CD14-positive monocyte (primary cell): ENCODE measurements at regions not wholly inside any gene's neighbourhood (a gene's known extent, or its start where the extent isn't known, plus 50 kb on each side); places are given as distances from the start of the nearest gene placed in this dataset.
"Not testable (repeated sequence)": the region's sequence is repeated elsewhere in the genome, so short reads cannot be mapped to it uniquely, and the experiment has no call there.

ENCODE experiments used
- DNase-seq, 3 donors: peaks; one replicate each; pipeline ENCODE4 v3.0.0-alpha.2; 2011 to 2022
- H2AFZ ChIP-seq: 2 replicates; pipeline ENCODE4 v1.6.0; 2012; ENCODE audit warnings: mild to moderate bottlenecking, low read depth, low read length, inconsistent platforms; ENCODE audit not compliant: insufficient read depth, poor library complexity, severe bottlenecking
- H3K27ac ChIP-seq, 2 donors: 1 replicate in 1 of 2; 2 replicates in 1 of 2; pipeline ENCODE4 v1.5.1; 2012 to 2013; ENCODE audit warnings: low read length in 2 of 2, control low read depth in 1 of 2, inconsistent platforms in 1 of 2, low read depth in 1 of 2, mild to moderate bottlenecking in 1 of 2
- H3K27me3 ChIP-seq, 2 donors: one replicate each; pipeline versions ENCODE4 v1.6.0 to v1.6.1; 2011 to 2013; ENCODE audit warnings: low read length in 2 of 2; ENCODE audit not compliant: control insufficient read depth in 2 of 2, insufficient read depth in 2 of 2
- H3K36me3 ChIP-seq, 2 donors: replicated peaks in 1 of 2; 1 replicate in 1 of 2; 2 replicates in 1 of 2; pipeline versions ENCODE4 v1.5.1 to v1.6.1; 2012 to 2013; ENCODE audit warnings: low read length in 2 of 2, control low read depth in 1 of 2, inconsistent platforms in 1 of 2, mild to moderate bottlenecking in 1 of 2; ENCODE audit not compliant: insufficient read depth in 2 of 2, control insufficient read depth in 1 of 2
- H3K4me1 ChIP-seq, 2 donors: 1 replicate in 1 of 2; 2 replicates in 1 of 2; pipeline versions ENCODE4 v1.5.1 to v1.6.1; 2012 to 2013; ENCODE audit warnings: low read length in 2 of 2, control low read depth in 1 of 2, inconsistent platforms in 1 of 2, mild to moderate bottlenecking in 1 of 2, moderate library complexity in 1 of 2; ENCODE audit not compliant: insufficient read depth in 2 of 2, control insufficient read depth in 1 of 2
- H3K4me2 ChIP-seq: replicated peaks from 2 replicates; pipeline ENCODE3; 2012; ENCODE audit warnings: low read length, moderate library complexity, mild to moderate bottlenecking; ENCODE audit not compliant: poor library complexity, severe bottlenecking; ENCODE audit errors: extremely low read depth
- H3K4me3 ChIP-seq, 3 experiments: fragments of 200-600 bp in 1 of 3; sonication (generic) in 1 of 3; replicated peaks in 1 of 3; 1 replicate in 2 of 3; 2 replicates in 1 of 3; pipeline ENCODE4 v1.5.1; 2011 to 2013; ENCODE audit warnings: low read length in 3 of 3, mild to moderate bottlenecking in 3 of 3, control low read depth in 2 of 3, low read depth in 2 of 3, inconsistent platforms in 1 of 3, moderate library complexity in 1 of 3
- H3K79me2 ChIP-seq: 2 replicates; pipeline ENCODE4 v1.6.0; 2012; ENCODE audit warnings: mild to moderate bottlenecking, control low read depth, inconsistent platforms, low read length, moderate library complexity; ENCODE audit not compliant: insufficient read depth
- H3K9ac ChIP-seq: 2 replicates; pipeline ENCODE4 v1.6.0; 2017; ENCODE audit warnings: low read length, mild to moderate bottlenecking; ENCODE audit not compliant: insufficient read depth, poor library complexity, severe bottlenecking
- H3K9me3 ChIP-seq, 2 donors: replicated peaks in 1 of 2; 1 replicate in 1 of 2; 2 replicates in 1 of 2; pipeline versions ENCODE4 v1.5.1 to v1.6.1; 2012 to 2013; ENCODE audit warnings: low read length in 2 of 2, control low read depth in 1 of 2; ENCODE audit not compliant: control insufficient read depth in 1 of 2, insufficient read depth in 1 of 2
- H4K20me1 ChIP-seq: 2 replicates; pipeline ENCODE4 v1.6.0; 2012; ENCODE audit warnings: mild to moderate bottlenecking, low read length, control low read depth, moderate library complexity; ENCODE audit not compliant: insufficient read depth
- H3K27ac Mint-ChIP-seq, 7 donors: one replicate each; pipeline ENCODE4 v1.8.0; 2020; ENCODE audit warnings: mild to moderate bottlenecking in 7 of 7, mixed read lengths in 7 of 7, moderate library complexity in 6 of 7, inconsistent platforms in 2 of 7
- H3K27me3 Mint-ChIP-seq, 3 donors: one replicate each; pipeline ENCODE4 v1.8.0; 2021 to 2022; ENCODE audit warnings: low read depth in 3 of 3, mild to moderate bottlenecking in 3 of 3, mixed read lengths in 3 of 3, moderate library complexity in 3 of 3, inconsistent platforms in 1 of 3
- H3K36me3 Mint-ChIP-seq, 2 donors: one replicate each; pipeline ENCODE4 v1.8.0; 2020; ENCODE audit warnings: mixed read lengths in 2 of 2, inconsistent platforms in 1 of 2, mild to moderate bottlenecking in 1 of 2
- H3K4me1 Mint-ChIP-seq: one replicate; pipeline ENCODE4 v1.8.0; 2020; ENCODE audit warnings: mild to moderate bottlenecking, mixed read lengths
- H3K4me3 Mint-ChIP-seq, 2 donors: one replicate each; pipeline ENCODE4 v1.8.0; 2020; ENCODE audit warnings: mild to moderate bottlenecking in 2 of 2, mixed read lengths in 2 of 2, moderate library complexity in 1 of 2
- H3K9me3 Mint-ChIP-seq, 7 donors: one replicate each; pipeline ENCODE4 v1.8.0; 2020 to 2022; ENCODE audit warnings: mixed read lengths in 7 of 7, mild to moderate bottlenecking in 6 of 7, moderate library complexity in 6 of 7, inconsistent platforms in 2 of 7
- CTCF ChIP-seq: fragments of 200-600 bp; IDR thresholded peaks from one replicate; pipeline ENCODE4 v1.8.0; 2022; ENCODE audit warnings: antibody characterized with exemption, mild to moderate bottlenecking
- WGBS: methylation state at CpG from one replicate; pipeline ENCODE4 v1.1.5; 2013; ENCODE audit warnings: missing lambda C conversion rate; ENCODE audit not compliant: insufficient coverage; 5-methylcytosine and 5-hydroxymethylcytosine counted together
- intact Hi-C, 2 donors: fragments of 100-400 bp; cut with micrococcal nuclease; formaldehyde crosslinking; loops; one replicate each; pipeline versions ENCODE4 v1.15.0 to v1.15.1; 2023

- H3K27ac ChIP-seq: no peak overlapping the region
- no peaks in the 10 kb centered on the region for H3K36me3 ChIP-seq
- no peak overlapping the region for H3K4me3 ChIP-seq
- Mint-ChIP-seq H3K27ac (no peak overlapping the region), H3K4me1 (no peaks in the 10 kb centered on the region), H3K27me3 (peaks cover 0 to 2% (median 1%) of the 10 kb centered on the region in 3 donors), H3K9me3 (peaks cover 1 to 14% (median 8%) of the 10 kb centered on the region in 7 donors), H3K4me3 (no peak overlapping the region), H3K36me3 (no peaks in the 10 kb centered on the region)
- peaks cover 8 to 12% of the 10 kb centered on the region in 2 donors for H3K9me3 ChIP-seq
- no peak for DNase-seq
- H2AFZ ChIP-seq: no peak overlapping the region
- no peaks in the 10 kb centered on the region for H3K27me3 ChIP-seq
- no peak overlapping the region for H3K4me2 ChIP-seq
- H3K79me2 ChIP-seq: no peaks in the 10 kb centered on the region
- no peaks in the 10 kb centered on the region for H3K4me1 ChIP-seq
- 100% methylated on average over 1 of the region's 2 CpGs for WGBS
- no peaks in the 10 kb centered on the region for H4K20me1 ChIP-seq
- intact Hi-C loops: no loop called here
- TF ChIP-seq CTCF: no peak
- no peak overlapping the region for H3K9ac ChIP-seq
Measured at GRCh38 chr3:87654184-87654583, 377.8 kb upstream of the POU1F1 start.

- not testable (repeated sequence) for H3K36me3 Mint-ChIP-seq, H3K4me3 Mint-ChIP-seq
Measured at GRCh38 chr3:87653138-87653537, 376.8 kb upstream of the POU1F1 start.

More at GRCh38 chr3:87653138-87653537, 376.8 kb upstream of the POU1F1 start:
- peaks cover 3 to 14% (median 8%) of the 10 kb centered on the region in 7 donors for H3K9me3 Mint-ChIP-seq
- 100% methylated on average over 1 of the region's 3 CpGs for WGBS
- H3K36me3 ChIP-seq, H3K4me1 ChIP-seq, H3K4me2 ChIP-seq, H3K9ac ChIP-seq, H3K27ac ChIP-seq, intact Hi-C loops, H2AFZ ChIP-seq, H3K27me3 ChIP-seq, H3K79me2 ChIP-seq, H4K20me1 ChIP-seq, H3K27me3 Mint-ChIP-seq, DNase-seq, H3K4me1 Mint-ChIP-seq, H3K4me3 ChIP-seq, H3K27ac Mint-ChIP-seq: not testable (repeated sequence)
- H3K9me3 ChIP-seq: peaks cover 8 to 12% of the 10 kb centered on the region in 2 donors
